ENCODE measurements at regions not wholly inside any gene's neighbourhood (a gene's known extent, or its start where the extent isn't known, plus 50 kb on each side); places are given as distances from the start of the nearest gene placed in this dataset.

DNA sequence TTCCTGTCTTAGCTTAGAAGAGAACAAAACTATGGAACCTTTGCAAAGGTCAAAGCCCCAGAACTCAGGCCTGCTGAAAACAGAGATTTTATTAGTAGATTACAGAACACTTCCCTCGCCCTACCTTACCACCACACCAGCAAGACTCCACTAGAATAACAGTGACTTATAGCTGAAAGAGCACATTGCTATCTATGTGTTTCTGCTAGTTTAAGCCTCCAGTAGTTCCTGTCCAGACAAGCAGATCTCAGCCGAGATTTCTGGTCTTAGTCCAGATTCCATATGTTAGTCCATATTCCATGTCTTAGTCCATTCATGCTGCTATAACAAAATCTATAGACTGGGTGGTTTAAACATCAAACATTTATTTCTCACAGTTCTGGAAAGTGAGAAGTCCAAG lies 412.3 kb upstream of the ID4 start (continued):
- TF ChIP-seq RUNX3 (IDR thresholded peaks at IDR 0.05; ENCODE audit: low read length) (no peak), GATAD2B (conservative IDR thresholded peaks at IDR 0.05; ENCODE audit: low read depth) (no peak), NR2C1 (IDR thresholded peaks at IDR 0.05) (no peak)

DNA sequence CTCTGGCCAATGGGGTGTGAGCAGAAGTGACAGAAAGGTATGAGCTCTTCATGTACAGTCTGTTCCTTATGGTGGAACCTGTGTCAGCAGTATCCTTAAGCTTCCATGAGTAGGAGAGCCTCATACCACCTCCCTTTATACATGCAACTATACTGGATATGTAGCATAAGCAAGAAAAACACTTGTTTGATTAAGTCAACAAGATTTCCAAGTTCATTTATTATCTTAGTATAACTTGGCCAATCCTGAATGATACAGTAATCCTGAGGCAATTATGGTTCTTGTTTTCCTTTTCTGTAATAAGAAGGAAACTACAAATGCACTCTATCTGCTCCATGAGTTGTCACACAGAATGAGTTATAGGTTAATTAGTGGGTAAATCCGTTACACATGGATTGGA lies 409.6 kb upstream of the ID4 start:
- Histone ChIP-seq H3K27me3 (replicated peaks in 1 of 2; ENCODE audit: control insufficient read depth in 2 of 2, insufficient read depth in 2 of 2, low read length in 1 of 2) (no peaks in the 10 kb centered on the region), H3K4me1 (ENCODE audit: control insufficient read depth, insufficient read depth, low read length) (no peaks in the 10 kb centered on the region), H4K20me1 (ENCODE audit: control insufficient read depth, insufficient read depth) (no peaks in the 10 kb centered on the region), H3K4me2 (ENCODE audit: control insufficient read depth, insufficient read depth) (no peak overlapping the region), H3K9me3 (replicated peaks; ENCODE audit: control insufficient read depth, insufficient read depth, low read length) (no peaks in the 10 kb centered on the region), H3K9ac (ENCODE audit: control insufficient read depth, insufficient read depth, low read length) (no peak overlapping the region), H2AFZ (ENCODE audit: control insufficient read depth, low read depth, low read length) (no peak overlapping the region), H3K36me3 (ENCODE audit: control insufficient read depth in 2 of 2, insufficient read depth in 2 of 2, low read length in 1 of 2) (no peaks in the 10 kb centered on the region), H3K27ac (ENCODE audit: control insufficient read depth, insufficient read depth) (no peak overlapping the region), H3K79me2 (ENCODE audit: control insufficient read depth, insufficient read depth, low read length) (no peaks in the 10 kb centered on the region), H3K4me3 (no peak overlapping the region)
- FAIRE-seq (no peak), ATAC-seq (no peak), DNase-seq (ENCODE audit: low read depth, low spot score) (no peak)
- WGBS (ENCODE audit: insufficient coverage, insufficient replicate concordance, low lambda C conversion rate, missing lambda C conversion rate) = 0% methylated on average over 1 of the region's 1 CpG
- in situ Hi-C loops (cut with MboI) (no loop called here), intact Hi-C loops (cut with micrococcal nuclease; ENCODE audit: unreplicated experiment) (no loop called here)
- ChIA-PET POLR2A (no interaction called here), CTCF (no interaction called here), RAD21 (ENCODE audit: unreplicated experiment) (no interaction called here), SMC1A (ENCODE audit: uncharacterized antibody, unreplicated experiment) (no interaction called here)
- no TSS peak for BruUV-seq (replicated peaks)
- TF ChIP-seq ZNF274 (IDR thresholded peaks at IDR 0.05; ENCODE audit: insufficient read depth, insufficient read length) = no peak
- no peak for TF ChIP-seq NFYA (IDR thresholded peaks at IDR 0.05; ENCODE audit: borderline replicate concordance, low read depth, low read length)
- no peak for TF ChIP-seq MXI1 (IDR thresholded peaks at IDR 0.05; ENCODE audit: low read depth, low read length)
- TF ChIP-seq, protein P1, sequence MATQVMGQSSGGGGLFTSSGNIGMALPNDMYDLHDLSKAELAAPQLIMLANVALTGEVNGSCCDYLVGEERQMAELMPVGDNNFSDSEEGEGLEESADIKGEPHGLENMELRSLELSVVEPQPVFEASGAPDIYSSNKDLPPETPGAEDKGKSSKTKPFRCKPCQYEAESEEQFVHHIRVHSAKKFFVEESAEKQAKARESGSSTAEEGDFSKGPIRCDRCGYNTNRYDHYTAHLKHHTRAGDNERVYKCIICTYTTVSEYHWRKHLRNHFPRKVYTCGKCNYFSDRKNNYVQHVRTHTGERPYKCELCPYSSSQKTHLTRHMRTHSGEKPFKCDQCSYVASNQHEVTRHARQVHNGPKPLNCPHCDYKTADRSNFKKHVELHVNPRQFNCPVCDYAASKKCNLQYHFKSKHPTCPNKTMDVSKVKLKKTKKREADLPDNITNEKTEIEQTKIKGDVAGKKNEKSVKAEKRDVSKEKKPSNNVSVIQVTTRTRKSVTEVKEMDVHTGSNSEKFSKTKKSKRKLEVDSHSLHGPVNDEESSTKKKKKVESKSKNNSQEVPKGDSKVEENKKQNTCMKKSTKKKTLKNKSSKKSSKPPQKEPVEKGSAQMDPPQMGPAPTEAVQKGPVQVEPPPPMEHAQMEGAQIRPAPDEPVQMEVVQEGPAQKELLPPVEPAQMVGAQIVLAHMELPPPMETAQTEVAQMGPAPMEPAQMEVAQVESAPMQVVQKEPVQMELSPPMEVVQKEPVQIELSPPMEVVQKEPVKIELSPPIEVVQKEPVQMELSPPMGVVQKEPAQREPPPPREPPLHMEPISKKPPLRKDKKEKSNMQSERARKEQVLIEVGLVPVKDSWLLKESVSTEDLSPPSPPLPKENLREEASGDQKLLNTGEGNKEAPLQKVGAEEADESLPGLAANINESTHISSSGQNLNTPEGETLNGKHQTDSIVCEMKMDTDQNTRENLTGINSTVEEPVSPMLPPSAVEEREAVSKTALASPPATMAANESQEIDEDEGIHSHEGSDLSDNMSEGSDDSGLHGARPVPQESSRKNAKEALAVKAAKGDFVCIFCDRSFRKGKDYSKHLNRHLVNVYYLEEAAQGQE (IDR thresholded peaks at IDR 0.05; ENCODE audit: low read depth, low read length) = no peak
- no peak for TF ChIP-seq MYC (IDR thresholded peaks at IDR 0.05; ENCODE audit: insufficient read depth, insufficient read length, insufficient replicate concordance, low read length, severe bottlenecking)
- TF ChIP-seq MEF2B (IDR thresholded peaks at IDR 0.05; ENCODE audit: partially characterized antibody, poor library complexity, severe bottlenecking) = no peak
- TF ChIP-seq, protein P2, sequence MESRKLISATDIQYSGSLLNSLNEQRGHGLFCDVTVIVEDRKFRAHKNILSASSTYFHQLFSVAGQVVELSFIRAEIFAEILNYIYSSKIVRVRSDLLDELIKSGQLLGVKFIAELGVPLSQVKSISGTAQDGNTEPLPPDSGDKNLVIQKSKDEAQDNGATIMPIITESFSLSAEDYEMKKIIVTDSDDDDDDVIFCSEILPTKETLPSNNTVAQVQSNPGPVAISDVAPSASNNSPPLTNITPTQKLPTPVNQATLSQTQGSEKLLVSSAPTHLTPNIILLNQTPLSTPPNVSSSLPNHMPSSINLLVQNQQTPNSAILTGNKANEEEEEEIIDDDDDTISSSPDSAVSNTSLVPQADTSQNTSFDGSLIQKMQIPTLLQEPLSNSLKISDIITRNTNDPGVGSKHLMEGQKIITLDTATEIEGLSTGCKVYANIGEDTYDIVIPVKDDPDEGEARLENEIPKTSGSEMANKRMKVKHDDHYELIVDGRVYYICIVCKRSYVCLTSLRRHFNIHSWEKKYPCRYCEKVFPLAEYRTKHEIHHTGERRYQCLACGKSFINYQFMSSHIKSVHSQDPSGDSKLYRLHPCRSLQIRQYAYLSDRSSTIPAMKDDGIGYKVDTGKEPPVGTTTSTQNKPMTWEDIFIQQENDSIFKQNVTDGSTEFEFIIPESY (IDR thresholded peaks at IDR 0.05) = no peak
- TF ChIP-seq TARDBP (IDR thresholded peaks at IDR 0.05; ENCODE audit: borderline replicate concordance) = no peak
- no peak for TF ChIP-seq PAX8 (IDR thresholded peaks at IDR 0.05)
- TF ChIP-seq, protein P3, sequence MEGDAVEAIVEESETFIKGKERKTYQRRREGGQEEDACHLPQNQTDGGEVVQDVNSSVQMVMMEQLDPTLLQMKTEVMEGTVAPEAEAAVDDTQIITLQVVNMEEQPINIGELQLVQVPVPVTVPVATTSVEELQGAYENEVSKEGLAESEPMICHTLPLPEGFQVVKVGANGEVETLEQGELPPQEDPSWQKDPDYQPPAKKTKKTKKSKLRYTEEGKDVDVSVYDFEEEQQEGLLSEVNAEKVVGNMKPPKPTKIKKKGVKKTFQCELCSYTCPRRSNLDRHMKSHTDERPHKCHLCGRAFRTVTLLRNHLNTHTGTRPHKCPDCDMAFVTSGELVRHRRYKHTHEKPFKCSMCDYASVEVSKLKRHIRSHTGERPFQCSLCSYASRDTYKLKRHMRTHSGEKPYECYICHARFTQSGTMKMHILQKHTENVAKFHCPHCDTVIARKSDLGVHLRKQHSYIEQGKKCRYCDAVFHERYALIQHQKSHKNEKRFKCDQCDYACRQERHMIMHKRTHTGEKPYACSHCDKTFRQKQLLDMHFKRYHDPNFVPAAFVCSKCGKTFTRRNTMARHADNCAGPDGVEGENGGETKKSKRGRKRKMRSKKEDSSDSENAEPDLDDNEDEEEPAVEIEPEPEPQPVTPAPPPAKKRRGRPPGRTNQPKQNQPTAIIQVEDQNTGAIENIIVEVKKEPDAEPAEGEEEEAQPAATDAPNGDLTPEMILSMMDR (IDR thresholded peaks at IDR 0.05 in 2 of 3, conservative IDR thresholded peaks at IDR 0.05 in 1 of 3; ENCODE audit: control insufficient read depth in 2 of 3, extremely low read depth in 1 of 3, insufficient read depth in 1 of 3, low read depth in 3 of 3, low read length in 3 of 3) = no peak

All from GM12878 (cell line).